ENCODE measurements at regions not wholly inside any gene's neighbourhood (a gene's known extent, or its start where the extent isn't known, plus 50 kb on each side); places are given as distances from the start of the nearest gene placed in this dataset.

- TF ChIP-seq CTCF (IDR thresholded peaks at IDR 0.05) (no peak), ZFX (IDR thresholded peaks at IDR 0.05; ENCODE audit: borderline replicate concordance) (no peak)
Observed at GRCh38 chr15:96209285-96209735, 121.2 kb upstream of the NR2F2 start.

All from 22Rv1 (cell line).